NK-92 (cell line): ENCODE measurements at regions not wholly inside any gene's neighbourhood (a gene's known extent, or its start where the extent isn't known, plus 50 kb on each side); places are given as distances from the start of the nearest gene placed in this dataset.
"Not testable (repeated sequence)": the region's sequence is repeated elsewhere in the genome, so short reads cannot be mapped to it uniquely, and the experiment has no call there.

ENCODE experiments used
- DNase-seq: peaks from one replicate; lab custom pipeline; 2025; ENCODE audit not compliant: unreplicated experiment; lab: John Stamatoyannopoulos, UW

- no peak for DNase-seq
Observed at GRCh38 chr7:68840991-68841390, 757.3 kb upstream of the AUTS2 start.

DNA sequence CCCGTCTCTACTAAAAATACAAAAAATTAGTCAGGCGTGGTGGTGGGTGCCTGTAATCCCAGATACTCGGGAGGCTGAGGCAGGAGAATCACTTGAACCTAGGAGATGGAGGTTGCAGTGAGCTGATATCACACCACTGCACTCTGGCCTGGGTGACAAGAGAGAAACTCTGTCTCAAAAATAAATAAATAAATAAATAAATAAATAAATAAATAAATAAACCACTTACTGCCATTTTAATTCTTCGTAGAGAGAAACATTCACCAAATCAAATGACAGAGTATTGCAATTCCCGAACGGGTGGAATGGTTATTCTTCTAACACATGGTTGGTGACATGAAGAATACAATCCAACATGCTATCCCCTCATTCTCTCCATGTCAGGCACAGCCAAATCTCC lies 754.3 kb upstream of the AUTS2 start:
- DNase-seq: not testable (repeated sequence)

DNA sequence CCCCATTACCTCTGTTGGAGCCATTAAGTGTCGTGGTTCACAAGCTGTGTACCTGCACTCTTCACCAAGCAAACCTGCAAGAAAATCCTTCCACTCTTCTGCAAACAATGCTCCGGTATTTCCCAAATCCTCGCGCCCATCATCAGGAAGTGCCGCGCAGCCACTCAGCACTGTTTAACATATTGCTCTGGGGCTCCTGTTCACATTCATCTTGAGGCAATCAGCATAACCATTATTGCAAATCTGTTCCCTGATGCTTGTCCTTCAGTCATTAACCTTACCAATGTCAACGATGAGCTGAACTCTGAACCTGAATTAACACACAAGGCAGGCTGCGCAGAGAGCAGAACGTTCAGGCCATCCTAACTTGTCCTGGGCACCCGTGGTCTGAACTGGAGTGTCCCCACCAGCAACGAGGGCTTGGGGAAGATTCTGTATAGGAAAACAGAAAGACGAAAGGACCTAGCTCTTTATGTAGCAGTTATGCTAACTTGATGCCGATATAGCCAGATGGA lies 751.4 kb upstream of the AUTS2 start:
- no peak for DNase-seq

GRCh38 chr7:68853254-68853653 lies 745.0 kb upstream of the AUTS2 start:
- no peak for DNase-seq

- DNase-seq: no peak
Observed at GRCh38 chr7:68857571-68857970, 740.7 kb upstream of the AUTS2 start.

DNA sequence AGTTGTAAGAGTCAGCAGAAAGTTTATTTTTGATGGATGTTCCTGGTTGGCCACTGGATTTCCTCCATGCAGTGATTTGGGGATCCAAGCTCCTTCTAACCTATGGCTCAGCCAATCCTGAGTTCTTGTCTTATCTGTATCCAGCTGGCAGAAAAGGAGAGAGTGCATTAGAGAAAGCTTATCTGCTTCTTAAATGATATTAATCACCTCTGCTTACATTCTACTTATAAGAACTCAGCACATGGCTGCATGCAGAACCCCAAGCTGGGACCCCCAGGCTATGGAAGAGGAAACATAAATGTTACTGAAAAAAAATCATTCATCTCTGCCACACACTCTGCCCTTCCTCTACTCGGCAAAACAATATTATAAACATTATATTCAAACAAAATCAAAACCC lies 739.8 kb upstream of the AUTS2 start:
- no peak for DNase-seq

- no peak for DNase-seq
Observed at GRCh38 chr7:68861171-68861570, 737.1 kb upstream of the AUTS2 start.

- DNase-seq: no peak
Observed at GRCh38 chr7:68862261-68862660, 736.0 kb upstream of the AUTS2 start.

DNA sequence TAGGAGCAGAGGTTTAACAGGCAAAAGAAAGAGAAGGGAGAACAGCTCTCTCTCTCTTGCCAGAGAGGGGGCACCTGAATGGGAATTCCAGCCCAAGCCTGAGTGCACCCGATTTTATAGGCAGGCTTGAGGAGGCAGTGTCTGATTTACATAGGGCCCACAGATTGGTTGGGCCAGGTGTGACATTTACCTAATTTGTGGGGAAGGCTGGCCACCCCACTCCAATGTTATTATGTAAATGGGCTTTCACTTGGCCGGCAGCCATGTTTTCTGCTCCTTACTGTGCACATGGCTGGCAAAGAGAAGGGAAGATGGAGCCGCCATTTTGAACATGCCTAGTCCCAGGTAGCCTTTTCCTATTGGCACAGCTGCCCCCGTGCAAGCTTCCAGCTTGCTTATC lies 735.5 kb upstream of the AUTS2 start:
- no peak for DNase-seq

DNA sequence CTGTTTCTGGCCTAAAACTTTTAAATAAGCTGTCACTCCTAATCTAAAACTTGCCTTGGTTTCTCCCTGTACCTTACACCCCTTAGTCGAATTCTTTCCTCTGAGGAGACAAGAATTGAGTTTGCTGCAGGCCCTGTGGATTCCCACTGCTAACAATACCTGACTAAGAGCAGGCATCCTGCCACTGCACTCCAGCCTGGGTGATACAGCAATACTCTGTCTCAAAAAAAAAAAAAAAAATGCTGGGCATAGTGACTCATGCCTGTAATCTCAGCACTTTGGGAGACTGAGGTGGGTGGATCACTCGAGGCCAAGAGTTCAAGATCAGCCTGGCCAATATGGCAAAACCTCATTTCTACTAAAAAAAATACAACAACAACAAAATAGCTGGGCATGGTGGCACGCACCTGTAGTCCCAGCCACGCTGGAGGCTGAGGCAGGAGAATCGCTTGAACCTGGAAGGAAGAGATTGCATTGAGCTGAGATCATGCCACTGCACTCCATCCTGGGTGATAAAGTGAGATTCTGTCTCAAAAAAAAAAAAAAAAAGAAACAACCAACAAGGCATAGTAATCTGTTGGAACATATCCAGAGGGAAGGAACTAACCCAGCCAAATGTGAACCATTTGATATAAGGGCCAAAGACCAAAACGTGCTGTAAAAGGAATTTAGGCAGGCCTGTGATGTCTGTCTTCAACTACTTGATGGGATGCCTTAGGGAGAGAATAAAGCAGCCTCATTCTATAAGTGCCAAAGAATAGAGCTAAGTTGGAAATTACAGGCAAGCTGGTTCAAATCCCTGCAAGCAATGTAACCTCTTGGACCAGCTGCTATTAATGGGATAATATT lies 732.7 kb upstream of the AUTS2 start:
- DNase-seq: no peak

- no peak for DNase-seq
Observed at GRCh38 chr7:68866200-68866570, 732.1 kb upstream of the AUTS2 start.

DNA sequence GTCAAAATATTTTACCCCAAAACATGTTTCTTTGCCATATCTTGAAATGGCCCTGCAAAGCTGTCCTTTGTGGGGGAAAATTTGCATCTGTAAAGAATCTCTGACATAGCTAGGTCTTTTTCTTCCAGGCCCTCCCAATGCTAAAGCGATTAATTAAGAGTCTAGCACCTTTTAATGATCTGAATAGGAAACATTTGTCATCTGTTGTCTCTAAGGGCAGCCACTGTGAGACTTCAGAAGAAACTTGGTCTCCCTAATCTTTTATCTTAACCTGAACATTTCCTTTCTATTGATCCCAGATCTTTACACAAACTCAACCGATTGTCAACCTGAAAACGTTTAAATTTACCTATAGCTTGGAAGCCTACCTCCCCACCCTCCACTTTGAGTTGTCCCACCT lies 731.6 kb upstream of the AUTS2 start:
- DNase-seq: not testable (repeated sequence)

GRCh38 chr7:68868978-68869377 lies 729.3 kb upstream of the AUTS2 start:
- DNase-seq: no peak

DNA sequence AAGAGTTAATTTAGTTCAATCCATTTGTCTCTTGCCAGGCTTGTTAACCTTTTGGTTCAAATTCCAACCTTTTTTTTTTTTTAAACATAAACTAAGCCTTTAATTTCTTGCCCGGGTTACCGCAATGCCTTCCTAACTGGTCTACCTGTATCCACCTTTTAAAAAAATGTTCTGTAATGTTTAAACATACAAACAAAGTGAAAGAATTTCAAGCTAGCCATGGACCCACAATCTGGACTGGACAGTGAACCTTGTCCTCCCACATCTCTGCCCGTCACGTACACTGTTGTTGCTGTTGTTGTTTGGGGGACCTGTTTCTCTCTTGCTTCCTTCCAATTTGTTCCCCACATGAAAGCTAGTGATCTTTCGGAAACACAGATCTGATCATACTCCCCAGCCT lies 724.7 kb upstream of the AUTS2 start:
- DNase-seq: no peak

- DNase-seq: no peak
Observed at GRCh38 chr7:68875857-68876256, 722.4 kb upstream of the AUTS2 start.

GRCh38 chr7:68887116-68887515 lies 711.2 kb upstream of the AUTS2 start:
- DNase-seq: not testable (repeated sequence)

DNA sequence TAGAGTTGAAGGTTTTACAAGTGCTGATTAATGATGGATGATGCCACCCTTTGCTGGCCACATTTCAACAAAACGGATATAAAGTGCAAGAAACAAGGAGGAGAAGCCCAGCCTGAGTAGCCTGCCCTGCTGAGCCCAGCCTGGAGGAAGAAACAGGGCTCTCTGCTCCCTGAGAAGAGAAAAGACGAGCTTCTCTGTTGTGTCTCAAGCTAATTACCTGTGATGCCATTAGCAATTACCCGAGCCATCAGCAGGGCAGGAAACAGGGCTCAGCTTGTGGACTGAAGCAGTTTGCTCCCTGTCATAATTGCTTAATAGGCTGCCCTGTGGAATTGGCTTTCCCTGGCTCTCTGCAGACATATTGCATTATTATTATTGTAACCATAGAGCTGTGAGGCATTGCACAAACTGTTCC lies 709.3 kb upstream of the AUTS2 start:
- no peak for DNase-seq

DNA sequence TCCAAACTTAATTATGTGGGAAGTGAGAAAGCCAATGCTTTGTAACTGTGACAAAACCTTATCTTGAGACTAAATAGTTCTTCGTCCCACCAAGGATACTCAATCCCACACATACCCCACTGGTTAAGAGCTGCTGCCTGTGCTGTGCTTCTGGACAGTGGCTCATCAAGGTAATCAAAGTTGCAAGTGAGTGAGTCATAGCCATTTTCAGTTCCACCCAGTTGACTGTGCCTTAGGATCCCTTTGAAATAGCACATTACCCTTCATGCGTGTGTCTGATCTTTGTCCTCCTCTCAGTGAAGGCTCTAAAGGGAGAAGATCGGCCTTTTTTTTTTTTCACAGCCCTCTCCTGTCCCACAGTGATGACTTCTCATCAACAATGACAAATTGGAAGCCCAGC lies 706.0 kb upstream of the AUTS2 start:
- no peak for DNase-seq

- no peak for DNase-seq
Observed at GRCh38 chr7:68893411-68893810, 704.9 kb upstream of the AUTS2 start.

- DNase-seq: not testable (repeated sequence)
Observed at GRCh38 chr7:68899156-68899555, 699.1 kb upstream of the AUTS2 start.

DNA sequence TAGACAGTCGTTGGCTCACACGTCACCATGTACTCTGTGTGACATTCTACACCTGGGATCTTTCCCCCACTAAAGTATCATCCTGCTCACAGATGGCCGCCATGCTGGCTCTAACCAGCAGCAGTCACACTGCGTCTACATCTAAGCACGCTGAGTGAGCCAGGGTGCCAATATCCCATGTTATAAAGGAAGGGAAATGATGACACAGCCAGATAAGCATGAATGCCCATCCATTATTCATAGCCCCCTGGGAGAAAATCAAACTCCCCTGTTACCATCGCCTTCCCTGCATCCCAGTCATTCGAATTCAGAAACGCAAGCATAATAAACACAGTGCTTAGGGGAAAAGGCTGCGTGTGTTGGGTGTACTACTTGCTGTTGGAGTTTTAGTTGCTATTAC lies 698.2 kb upstream of the AUTS2 start:
- DNase-seq: no peak

DNA sequence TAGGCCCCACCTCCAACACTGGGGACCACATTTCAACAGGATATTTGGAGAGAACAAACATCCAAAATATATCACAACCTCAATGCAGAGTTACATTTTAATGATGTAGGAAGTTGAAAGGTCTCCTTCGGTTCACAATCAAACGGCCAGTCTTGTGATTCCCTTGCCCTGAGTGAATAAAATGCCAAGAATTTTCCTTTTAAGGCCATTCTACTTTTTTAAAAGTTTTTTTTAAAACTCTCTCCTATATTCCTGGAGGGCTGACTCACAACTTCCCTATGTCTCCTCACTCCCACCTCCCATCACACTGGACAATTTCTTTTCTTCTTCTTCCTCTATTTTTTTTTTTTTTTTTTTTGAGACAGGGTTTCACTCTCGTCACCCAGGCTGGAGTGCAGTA lies 693.6 kb upstream of the AUTS2 start:
- no peak for DNase-seq

GRCh38 chr7:68911754-68912153 lies 686.5 kb upstream of the AUTS2 start:
- no peak for DNase-seq
